22Rv1 (cell line): ENCODE measurements at regions not wholly inside any gene's neighbourhood (a gene's known extent, or its start where the extent isn't known, plus 50 kb on each side); places are given as distances from the start of the nearest gene placed in this dataset.

ENCODE experiments used
- H3K27ac ChIP-seq: fragments of 450-650 bp; 2 replicates; pipeline ENCODE4 v1.5.1; 2017
- CTCF ChIP-seq: fragments of 450-650 bp; IDR thresholded peaks from 2 replicates; pipeline ENCODE4 v1.5.1; 2017; ENCODE audit warnings: mild to moderate bottlenecking
- ZFX ChIP-seq: fragments of 450-650 bp; IDR thresholded peaks from 2 replicates; pipeline ENCODE4 v1.6.1; 2017; ENCODE audit warnings: antibody characterized with exemption, borderline replicate concordance

- H3K27ac ChIP-seq, result no peak overlapping the region
- no peak for TF ChIP-seq CTCF
These were observed 86.6 kb upstream of the APCDD1 start for GRCh38 chr18:10367836-10368235.

DNA sequence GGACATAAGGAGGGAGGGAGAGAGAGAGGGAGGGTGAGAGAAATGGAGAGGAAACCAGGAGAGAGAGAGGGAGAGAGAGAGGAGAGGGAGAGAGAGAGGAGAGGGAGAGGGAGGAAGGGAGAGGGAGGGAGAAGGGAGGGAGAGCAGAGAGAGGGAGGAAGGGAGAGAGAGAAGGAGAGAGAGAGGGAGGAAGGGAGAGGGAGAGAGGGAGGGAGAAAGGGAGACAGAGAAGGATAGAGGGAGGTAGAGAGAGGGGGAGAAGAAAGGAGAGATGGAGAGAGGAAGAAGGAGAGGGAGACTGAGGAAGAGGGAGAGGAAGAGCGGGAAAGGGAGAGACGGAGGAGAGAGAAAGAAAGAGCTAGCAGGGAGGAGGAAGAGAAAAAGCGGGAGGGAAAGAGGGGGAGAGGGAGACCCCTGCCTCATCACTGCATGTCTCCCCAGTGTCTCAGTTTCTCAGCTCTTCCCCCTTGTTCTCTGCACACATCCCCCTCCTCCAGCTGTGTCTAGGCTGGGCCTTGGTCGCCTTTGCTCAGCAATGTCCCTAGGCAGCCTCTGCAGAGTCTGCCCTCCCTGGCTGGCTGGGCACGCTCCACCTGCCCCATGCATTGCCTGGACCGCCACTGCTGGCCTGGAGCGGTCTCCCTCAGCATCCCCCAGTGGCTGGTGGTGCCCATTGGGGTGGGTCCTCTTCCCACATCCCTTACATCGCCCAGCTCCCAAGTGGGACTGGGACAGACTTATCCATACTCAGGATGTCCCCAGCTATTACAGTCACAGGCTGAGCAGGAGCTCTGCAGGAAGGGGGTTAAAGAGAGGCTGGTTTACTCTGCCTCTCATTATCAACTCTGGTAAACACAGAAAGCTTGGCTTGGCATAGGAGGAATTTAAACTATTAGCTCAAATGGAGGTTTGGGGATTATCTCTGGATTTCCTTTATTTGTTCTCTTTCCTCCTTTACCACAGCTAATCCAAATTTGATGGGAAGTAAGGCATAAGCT lies 85.7 kb upstream of the APCDD1 start:
- H3K27ac ChIP-seq, result no peak overlapping the region
- TF ChIP-seq ZFX (no peak), CTCF (no peak)

- H3K27ac ChIP-seq, result no peak overlapping the region
- TF ChIP-seq CTCF (no peak), ZFX (no peak)
These were observed 83.7 kb upstream of the APCDD1 start for GRCh38 chr18:10370716-10371115.

- no peak overlapping the region for H3K27ac ChIP-seq
- TF ChIP-seq ZFX, result no peak
- TF ChIP-seq CTCF, result no peak
These were observed 83.3 kb upstream of the APCDD1 start for GRCh38 chr18:10371165-10371564.

GRCh38 chr18:10374195-10374594 lies 80.2 kb upstream of the APCDD1 start:
- TF ChIP-seq CTCF, result no peak
- TF ChIP-seq ZFX, result no peak
- no peak overlapping the region for H3K27ac ChIP-seq

GRCh38 chr18:10374636-10375293 lies 79.7 kb upstream of the APCDD1 start:
- TF ChIP-seq CTCF, result no peak
- no peak for TF ChIP-seq ZFX
- H3K27ac ChIP-seq, result no peak overlapping the region

DNA sequence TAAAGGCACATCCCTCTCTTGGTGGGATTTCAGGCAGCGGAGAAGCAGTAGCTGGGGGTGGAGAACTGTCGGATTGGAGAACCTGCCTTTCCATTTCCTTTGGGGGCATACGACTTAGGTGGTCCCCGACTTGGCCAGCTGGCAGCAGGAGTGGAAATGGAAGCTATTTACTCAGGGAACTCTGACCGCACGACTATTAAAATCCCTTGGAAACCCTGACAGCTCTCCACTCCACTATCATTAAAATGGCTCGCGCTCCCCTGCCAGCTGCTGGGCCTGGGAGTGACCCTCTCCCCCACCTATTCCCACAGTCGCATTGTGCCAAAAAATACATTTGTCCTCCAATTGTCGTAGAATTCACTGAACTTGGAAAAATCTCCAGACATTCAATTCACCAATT lies 77.7 kb upstream of the APCDD1 start:
- TF ChIP-seq ZFX, result no peak
- no peak for TF ChIP-seq CTCF
- no peak overlapping the region for H3K27ac ChIP-seq
